HL-60 (cell line): ENCODE measurements at regions not wholly inside any gene's neighbourhood (a gene's known extent, or its start where the extent isn't known, plus 50 kb on each side); places are given as distances from the start of the nearest gene placed in this dataset.

Source experiments
- CTCF ChIP-seq: IDR thresholded peaks from one replicate; pipeline ENCODE4 v1.5.1; 2011; ENCODE audit warnings: low read length, control low read depth, inconsistent platforms; ENCODE audit not compliant: insufficient read depth
- GABPA ChIP-seq: IDR thresholded peaks from 2 replicates; pipeline ENCODE4 v1.6.1; 2012; ENCODE audit warnings: low read depth
- POLR2AphosphoS5 ChIP-seq: IDR thresholded peaks from 2 replicates; pipeline ENCODE4 v1.6.1; 2012; ENCODE audit warnings: low read depth
- REST ChIP-seq: IDR thresholded peaks from 2 replicates; pipeline ENCODE4 v1.6.1; 2012; ENCODE audit warnings: low read depth; ENCODE audit not compliant: insufficient replicate concordance

- TF ChIP-seq REST (no peak), CTCF (no peak), POLR2AphosphoS5 (no peak), GABPA (no peak)
Observed at GRCh38 chr14:86518298-86518697, 988.4 kb downstream of the FLRT2 start.
